K562 (cell line): ENCODE measurements at regions not wholly inside any gene's neighbourhood (a gene's known extent, or its start where the extent isn't known, plus 50 kb on each side); places are given as distances from the start of the nearest gene placed in this dataset.

Source experiments
- BHLHE40 ChIP-seq: IDR thresholded peaks from 2 replicates; pipeline ENCODE4 v1.6.1; 2011; ENCODE audit warnings: low read length, improper control_type of control experiment
- BRF1 ChIP-seq: IDR thresholded peaks from 3 replicates; pipeline ENCODE4 v1.6.1; 2011; ENCODE audit warnings: borderline replicate concordance, mild to moderate bottlenecking; ENCODE audit not compliant: insufficient read length; ENCODE audit errors: extremely low read depth
- C11orf30 ChIP-seq: fragments of 450-650 bp; IDR thresholded peaks from 2 replicates; pipeline ENCODE4 v1.6.1; 2016; ENCODE audit warnings: low read depth, mild to moderate bottlenecking
- CHCHD3 ChIP-seq: fragments of 250-450 bp; sonication (Bioruptor Pico); IDR thresholded peaks from 2 replicates; pipeline ENCODE4 v2.1.2; 2022; ENCODE audit warnings: mild to moderate bottlenecking
- FOXJ3 ChIP-seq: sonication (generic); formaldehyde crosslinking; IDR thresholded peaks from 2 replicates; pipeline ENCODE4 v1.4.0; 2020; ENCODE audit warnings: mild to moderate bottlenecking, missing genetic modification reagents
- GABPB1 ChIP-seq: sonication (generic); formaldehyde crosslinking; IDR thresholded peaks from 2 replicates; pipeline ENCODE4 v1.8.0; 2022; ENCODE audit warnings: mild to moderate bottlenecking, missing genetic modification reagents
- HCFC1 ChIP-seq: IDR thresholded peaks from 2 replicates; pipeline ENCODE4 v1.6.1; 2012; ENCODE audit warnings: low read depth, low read length, improper control_type of control experiment
- HMG20A ChIP-seq: fragments of 450-650 bp; formaldehyde crosslinking; conservative IDR thresholded peaks from 2 replicates; pipeline ENCODE4 v1.4.0; 2020; ENCODE audit warnings: mild to moderate bottlenecking, mixed read lengths
- HNRNPLL ChIP-seq: fragments of 200-400 bp; formaldehyde crosslinking; IDR thresholded peaks from 2 replicates; pipeline ENCODE4 v1.6.1; 2017; ENCODE audit warnings: low read length, low read depth, mild to moderate bottlenecking; ENCODE audit not compliant: poor library complexity, severe bottlenecking
- ID3 ChIP-seq, 2 experiments: fragments of 250-450 bp in 1 of 2; fragments of 450-650 bp in 1 of 2; sonication (Bioruptor Pico) in 1 of 2; IDR thresholded peaks; 2 replicates each; pipeline versions ENCODE4 v1.6.1 to v1.8.0; 2016 to 2021; ENCODE audit warnings: mild to moderate bottlenecking in 2 of 2, moderate library complexity in 2 of 2, missing compliant biosample characterization in 1 of 2, missing genetic modification characterization in 1 of 2
- KAT2B ChIP-seq: IDR thresholded peaks from one replicate; pipeline ENCODE4 v1.6.1; 2012; ENCODE audit warnings: low read depth, mild to moderate bottlenecking, control low read depth, inconsistent platforms, low read length, moderate library complexity
- NFIC ChIP-seq: fragments of 450-650 bp; IDR thresholded peaks from 2 replicates; pipeline ENCODE4 v1.6.1; 2017; ENCODE audit warnings: mild to moderate bottlenecking, inconsistent platforms
- NR4A1 ChIP-seq, 2 experiments: fragments of 250-450 bp in 1 of 2; fragments of 450-650 bp in 1 of 2; sonication (Bioruptor Pico) in 1 of 2; IDR thresholded peaks; 2 replicates each; pipeline versions ENCODE4 v1.4.0 to v1.6.1; 2016 to 2020; ENCODE audit warnings: mild to moderate bottlenecking in 2 of 2, missing compliant biosample characterization in 1 of 2, missing genetic modification characterization in 1 of 2, moderate library complexity in 1 of 2
- POLR2G ChIP-seq: fragments of 200-400 bp; formaldehyde crosslinking; IDR thresholded peaks from 2 replicates; pipeline ENCODE4 v1.6.1; 2017; ENCODE audit warnings: low read depth, mild to moderate bottlenecking, antibody characterized with exemption, low read length, moderate library complexity
- PTRF ChIP-seq: fragments of 450-650 bp; IDR thresholded peaks from 2 replicates; pipeline ENCODE4 v1.6.1; 2016; ENCODE audit warnings: mild to moderate bottlenecking, missing genetic modification characterization, missing compliant biosample characterization
- PTTG1 ChIP-seq: fragments of 450-650 bp; IDR thresholded peaks from 2 replicates; pipeline ENCODE4 v1.6.1; 2016; ENCODE audit warnings: low read depth, mild to moderate bottlenecking, missing genetic modification characterization, missing compliant biosample characterization
- SAFB2 ChIP-seq: fragments of 200-400 bp; formaldehyde crosslinking; IDR thresholded peaks from 2 replicates; pipeline ENCODE4 v1.6.1; 2018; ENCODE audit warnings: borderline replicate concordance, low read length, low read depth, moderate library complexity; ENCODE audit not compliant: severe bottlenecking
- SIRT6 ChIP-seq: IDR thresholded peaks from one replicate; pipeline ENCODE4 v1.6.1; 2012; ENCODE audit warnings: low read depth, mild to moderate bottlenecking, control low read depth, inconsistent platforms, low read length, moderate library complexity
- SMARCA5 ChIP-seq: fragments of 450-650 bp; IDR thresholded peaks from 2 replicates; pipeline ENCODE4 v1.6.1; 2016
- SP2 ChIP-seq: IDR thresholded peaks from 2 replicates; pipeline ENCODE4 v1.6.1; 2011; ENCODE audit warnings: mild to moderate bottlenecking, low read depth, low read length, moderate library complexity; ENCODE audit not compliant: poor library complexity, severe bottlenecking; ENCODE audit errors: extremely low read depth
- SRSF1 ChIP-seq: fragments of 200-400 bp; formaldehyde crosslinking; IDR thresholded peaks from 2 replicates; pipeline ENCODE4 v1.6.1; 2017; ENCODE audit warnings: mild to moderate bottlenecking, low read depth, low read length, moderate library complexity
- TAF7 ChIP-seq: fragments of 450-650 bp; IDR thresholded peaks from 2 replicates; pipeline ENCODE4 v1.6.1; 2016; ENCODE audit warnings: missing genetic modification characterization, missing compliant biosample characterization
- ZFP1 ChIP-seq: fragments of 450-650 bp; formaldehyde crosslinking; IDR thresholded peaks from 2 replicates; pipeline ENCODE4 v1.4.0; 2020; ENCODE audit warnings: mild to moderate bottlenecking, mixed read lengths
- ZNF175 ChIP-seq: fragments of 200-800 bp; sonication (Bioruptor generic); IDR thresholded peaks from 2 replicates; pipeline ENCODE4 v1.6.1; 2016; ENCODE audit warnings: low read depth, mild to moderate bottlenecking, missing genetic modification characterization, missing compliant biosample characterization
- ZNF311 ChIP-seq: fragments of 250-450 bp; sonication (Bioruptor Pico); IDR thresholded peaks from 2 replicates; pipeline ENCODE4 v1.4.0; 2020; ENCODE audit warnings: mild to moderate bottlenecking, moderate library complexity
- ZNF316 ChIP-seq: fragments of 450-650 bp; IDR thresholded peaks from 2 replicates; pipeline ENCODE4 v1.6.1; 2016
- TF ChIP-seq, protein P1 (sequence below): fragments of 450-650 bp; IDR thresholded peaks from 2 replicates; pipeline ENCODE4 v1.6.1; 2016
- TF ChIP-seq, protein P2 (sequence below): fragments of 450-650 bp; IDR thresholded peaks from 2 replicates; pipeline ENCODE4 v1.6.1; 2016; ENCODE audit warnings: missing biosample characterization, missing genetic modification characterization

DNA sequence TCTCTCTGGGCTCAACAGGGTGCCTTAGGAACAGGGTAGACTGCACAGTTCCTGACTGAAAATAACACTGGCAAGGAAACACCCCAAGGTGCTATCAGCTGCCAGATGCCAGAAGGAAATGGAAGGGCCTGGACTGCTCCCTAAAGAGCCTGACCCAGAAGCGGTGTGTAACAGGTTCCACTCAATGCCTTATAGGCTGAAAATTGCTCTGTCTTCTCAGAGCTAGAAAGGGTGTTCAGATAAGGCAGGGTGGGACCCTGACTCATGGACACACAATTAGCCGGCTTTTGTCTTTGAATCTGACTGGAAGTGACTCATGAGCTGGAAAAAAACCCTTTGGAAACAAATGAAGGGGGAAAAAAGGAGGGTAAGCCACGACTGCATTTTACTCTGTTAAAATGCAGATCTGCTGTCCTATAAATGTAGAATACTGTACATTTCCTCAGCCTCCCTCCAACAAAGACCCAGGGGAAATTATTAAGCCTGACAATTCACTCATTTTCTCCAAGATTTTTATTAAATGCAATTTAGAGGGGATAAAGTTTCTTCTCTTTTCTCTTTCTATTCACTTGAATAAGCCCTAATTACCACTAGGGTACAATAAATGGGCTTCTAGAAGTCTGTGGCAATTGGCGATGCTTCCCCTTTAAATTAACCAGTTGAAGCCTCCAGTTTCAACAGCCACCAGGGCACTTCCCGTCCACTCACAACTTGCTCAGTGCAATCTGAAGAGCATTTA lies 160.2 kb upstream of the TBL1XR1 start (continued):
- TF ChIP-seq C11orf30 (0 out of 2 replicates have a peak, but pooled peaks have one; percentile 21), BRF1 (no peak), SAFB2 (no peak), KAT2B (no peak), HMG20A (CRISPR knock-in tag) (no peak), PTTG1 (tag) (no peak), HCFC1 (no peak; the same call in 1 of the 2 replicates), BHLHE40 (no peak), NFIC (peak; percentile 59), SP2 (no peak), SIRT6 (no peak), NR4A1 (CRISPR knock-in tag; IDR thresholded peaks at IDR 0.05) (no peak), NR4A1 (tag; IDR thresholded peaks at IDR 0.05) (no peak; the same call in 1 of the 2 replicates), SRSF1 (no peak), ZNF316 (no peak), ZNF311 (CRISPR knock-in tag) (no peak), ZNF175 (CRISPR knock-in tag) (peak; percentile 78; the same call in 1 of the 2 replicates), CHCHD3 (CRISPR knock-in tag) (no peak), TAF7 (tag) (no peak), FOXJ3 (CRISPR knock-in tag) (no peak), HNRNPLL (no peak), ID3 (CRISPR knock-in tag; IDR thresholded peaks at IDR 0.05) (no peak), ID3 (tag; IDR thresholded peaks at IDR 0.05) (no peak), PTRF (tag) (no peak), SMARCA5 (no peak), GABPB1 (CRISPR knock-in tag) (no peak), POLR2G (no peak), ZFP1 (CRISPR knock-in tag) (no peak)
- TF ChIP-seq, protein P1, sequence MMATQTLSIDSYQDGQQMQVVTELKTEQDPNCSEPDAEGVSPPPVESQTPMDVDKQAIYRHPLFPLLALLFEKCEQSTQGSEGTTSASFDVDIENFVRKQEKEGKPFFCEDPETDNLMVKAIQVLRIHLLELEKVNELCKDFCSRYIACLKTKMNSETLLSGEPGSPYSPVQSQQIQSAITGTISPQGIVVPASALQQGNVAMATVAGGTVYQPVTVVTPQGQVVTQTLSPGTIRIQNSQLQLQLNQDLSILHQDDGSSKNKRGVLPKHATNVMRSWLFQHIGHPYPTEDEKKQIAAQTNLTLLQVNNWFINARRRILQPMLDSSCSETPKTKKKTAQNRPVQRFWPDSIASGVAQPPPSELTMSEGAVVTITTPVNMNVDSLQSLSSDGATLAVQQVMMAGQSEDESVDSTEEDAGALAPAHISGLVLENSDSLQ: peak; percentile 9; the same call in 1 of the 2 replicates
- TF ChIP-seq, protein P2, sequence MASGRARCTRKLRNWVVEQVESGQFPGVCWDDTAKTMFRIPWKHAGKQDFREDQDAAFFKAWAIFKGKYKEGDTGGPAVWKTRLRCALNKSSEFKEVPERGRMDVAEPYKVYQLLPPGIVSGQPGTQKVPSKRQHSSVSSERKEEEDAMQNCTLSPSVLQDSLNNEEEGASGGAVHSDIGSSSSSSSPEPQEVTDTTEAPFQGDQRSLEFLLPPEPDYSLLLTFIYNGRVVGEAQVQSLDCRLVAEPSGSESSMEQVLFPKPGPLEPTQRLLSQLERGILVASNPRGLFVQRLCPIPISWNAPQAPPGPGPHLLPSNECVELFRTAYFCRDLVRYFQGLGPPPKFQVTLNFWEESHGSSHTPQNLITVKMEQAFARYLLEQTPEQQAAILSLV: no peak
